Lung (tissue), 11 donors: ENCODE measurements at regions not wholly inside any gene's neighbourhood (a gene's known extent, or its start where the extent isn't known, plus 50 kb on each side); places are given as distances from the start of the nearest gene placed in this dataset.
A peak's percentile ranks its signal among the peaks of the same experiment; 100 is the strongest.

Experiments used
- ATAC-seq: fragments of 200-7000 bp; cut with Tn5 transposase; one replicate; pipeline ENCODE4 v1.9.1; 2020; ENCODE audit warnings: moderate number of reproducible peaks; ENCODE audit not compliant: insufficient read depth, low FRiP score
- DNase-seq, 3 donors: peaks; one replicate each; pipeline ENCODE4 v3.0.0-alpha.2; 2013 to 2017
- H3K27ac ChIP-seq, 2 donors: one replicate each; pipeline ENCODE4 v1.5.1; 2013; ENCODE audit warnings: mild to moderate bottlenecking in 2 of 2, moderate library complexity in 2 of 2, control low read depth in 1 of 2, inconsistent platforms in 1 of 2, low read depth in 1 of 2, low read length in 1 of 2
- H3K27me3 ChIP-seq, 3 donors: one replicate each; pipeline ENCODE4 v1.5.1; 2013; ENCODE audit warnings: low read length in 2 of 3; ENCODE audit not compliant: control insufficient read depth in 3 of 3, insufficient read depth in 3 of 3
- H3K36me3 ChIP-seq, 4 donors: one replicate each; pipeline ENCODE4 v1.5.1; 2013; ENCODE audit warnings: low read length in 4 of 4, mild to moderate bottlenecking in 1 of 4, moderate library complexity in 1 of 4; ENCODE audit not compliant: control insufficient read depth in 4 of 4, insufficient read depth in 4 of 4
- H3K4me1 ChIP-seq, 5 donors: one replicate each; pipeline ENCODE4 v1.5.1; 2013; ENCODE audit warnings: low read length in 5 of 5, mild to moderate bottlenecking in 2 of 5, moderate library complexity in 1 of 5; ENCODE audit not compliant: control insufficient read depth in 5 of 5, insufficient read depth in 5 of 5
- H3K4me3 ChIP-seq: one replicate; pipeline ENCODE4 v1.5.1; 2013; ENCODE audit warnings: mild to moderate bottlenecking, control low read depth, moderate library complexity
- H3K9ac ChIP-seq, 2 donors: one replicate each; pipeline ENCODE4 v1.5.1; 2013; ENCODE audit warnings: low read length in 2 of 2, control low read depth in 1 of 2; ENCODE audit not compliant: insufficient read depth in 1 of 2
- H3K9me3 ChIP-seq, 4 donors: one replicate each; pipeline ENCODE4 v1.5.1; 2013; ENCODE audit warnings: low read length in 3 of 4, mild to moderate bottlenecking in 1 of 4, moderate library complexity in 1 of 4; ENCODE audit not compliant: control insufficient read depth in 4 of 4, insufficient read depth in 3 of 4
- CTCF ChIP-seq: IDR thresholded peaks from 2 replicates; pipeline ENCODE4 v1.5.1; 2012; ENCODE audit warnings: mild to moderate bottlenecking; ENCODE audit errors: control extremely low read depth, extremely low read depth
- WGBS, 2 donors: extraction: QIAGEN DNeasy Blood & Tissue Kit; methylation state at CpG; one replicate each; pipeline ENCODE4 v1.1.7; 2013; 5-methylcytosine and 5-hydroxymethylcytosine counted together
- donor health status: control.
- donor health status: control.
- donor health status: Bipolar disorder and iron deficiency.
- donor health status: healthy.
- donor health status: DM: yes; HTN: yes; CAD: no.

- ATAC-seq (no peak), DNase-seq (peak in 2 of 3 donors; percentile 13 to 16)
- H3K27me3 ChIP-seq: peaks cover 0 to 6% (median 4%) of the 10 kb centered on the region in 3 donors
- no peaks in the 10 kb centered on the region for H3K4me1 ChIP-seq
- WGBS, 2 donors: 34 to 49% methylated on average over 21 of the region's 21 CpGs
- H3K36me3 ChIP-seq: no peaks in the 10 kb centered on the region
- no peak for TF ChIP-seq CTCF
- H3K9me3 ChIP-seq: peaks cover 0 to 8% (median 0%) of the 10 kb centered on the region in 4 donors
- no peak overlapping the region for H3K27ac ChIP-seq
- no peak overlapping the region for H3K4me3 ChIP-seq
- no peak overlapping the region for H3K9ac ChIP-seq
Observed at GRCh38 chr10:117720931-117721835, 178.6 kb downstream of the EMX2 start.

- Histone ChIP-seq H3K27me3 (peaks cover 0 to 6% (median 4%) of the 10 kb centered on the region in 3 donors), H3K36me3 (no peaks in the 10 kb centered on the region), H3K4me3 (no peak overlapping the region), H3K4me1 (no peaks in the 10 kb centered on the region), H3K27ac (no peak overlapping the region), H3K9ac (no peak overlapping the region), H3K9me3 (peaks cover 0 to 8% (median 0%) of the 10 kb centered on the region in 4 donors)
- no peak for TF ChIP-seq CTCF
- WGBS, 2 donors: 59 to 73% methylated on average over 5 of the region's 5 CpGs
- ATAC-seq (no peak), DNase-seq (no peak)
Observed at GRCh38 chr10:117721873-117722272, 179.3 kb downstream of the EMX2 start.

GRCh38 chr10:117723343-117723742 lies 180.8 kb downstream of the EMX2 start:
- Histone ChIP-seq H3K27me3 (peaks cover 0 to 6% (median 4%) of the 10 kb centered on the region in 3 donors), H3K4me1 (no peaks in the 10 kb centered on the region), H3K27ac (no peak overlapping the region), H3K4me3 (no peak overlapping the region), H3K9ac (no peak overlapping the region), H3K9me3 (peaks cover 0 to 6% (median 0%) of the 10 kb centered on the region in 4 donors), H3K36me3 (no peaks in the 10 kb centered on the region)
- 66 to 78% methylated on average over 4 of the region's 4 CpGs for WGBS, 2 donors
- ATAC-seq (no peak), DNase-seq (no peak)
- TF ChIP-seq CTCF: no peak
